NCI-H2227 (cell line): ENCODE measurements at regions not wholly inside any gene's neighbourhood (a gene's known extent, or its start where the extent isn't known, plus 50 kb on each side); places are given as distances from the start of the nearest gene placed in this dataset.
"Not testable (repeated sequence)": the region's sequence is repeated elsewhere in the genome, so short reads cannot be mapped to it uniquely, and the experiment has no call there.

Source experiments
- DNase-seq: peaks from one replicate; lab custom pipeline; 2025; ENCODE audit not compliant: unreplicated experiment; lab: John Stamatoyannopoulos, UW

GRCh38 chr2:47653902-47654789 lies 83.4 kb upstream of the KCNK12 start:
- DNase-seq: peak; percentile 29

DNA sequence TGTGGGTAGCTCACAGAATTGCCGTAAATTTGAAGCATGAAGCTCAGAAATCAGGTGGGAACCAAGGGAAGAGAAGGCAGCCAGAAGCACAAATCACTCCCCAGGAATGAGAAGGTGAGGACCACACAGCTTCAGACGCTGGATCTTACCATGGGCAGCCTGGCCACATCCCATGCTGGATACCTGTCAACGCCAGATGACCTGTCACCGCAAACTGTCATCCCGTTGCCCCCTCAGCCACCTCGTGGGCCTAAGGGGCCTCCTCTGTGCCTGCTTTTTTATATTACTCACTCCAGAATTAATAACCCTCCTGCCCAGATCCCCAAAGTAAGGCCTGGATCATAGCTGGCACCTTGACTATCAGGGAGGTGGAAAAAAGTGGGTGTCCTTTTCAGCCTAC lies 82.3 kb upstream of the KCNK12 start:
- no peak for DNase-seq

GRCh38 chr2:47652061-47652690 lies 81.4 kb upstream of the KCNK12 start:
- no peak for DNase-seq

DNA sequence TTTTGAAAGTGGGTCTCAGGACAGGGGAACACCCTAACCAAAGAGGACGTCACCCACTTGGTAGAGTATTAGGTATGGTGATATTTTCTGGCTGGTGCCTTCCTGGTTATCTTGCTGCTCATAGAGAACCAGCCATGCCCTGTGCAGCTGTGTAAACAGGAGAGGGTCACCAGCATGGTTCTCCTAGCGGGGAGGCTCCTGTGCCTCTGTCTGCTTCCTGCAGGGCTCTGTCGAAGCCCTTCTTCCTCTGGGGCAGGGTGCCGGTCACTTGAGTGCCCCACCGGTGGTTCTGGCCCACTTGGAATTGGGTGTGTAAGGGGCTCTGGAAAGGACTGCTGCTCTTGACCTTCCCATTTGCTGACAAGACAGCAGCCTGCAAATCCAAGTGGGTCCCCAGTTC lies 80.5 kb upstream of the KCNK12 start:
- no peak for DNase-seq

DNA sequence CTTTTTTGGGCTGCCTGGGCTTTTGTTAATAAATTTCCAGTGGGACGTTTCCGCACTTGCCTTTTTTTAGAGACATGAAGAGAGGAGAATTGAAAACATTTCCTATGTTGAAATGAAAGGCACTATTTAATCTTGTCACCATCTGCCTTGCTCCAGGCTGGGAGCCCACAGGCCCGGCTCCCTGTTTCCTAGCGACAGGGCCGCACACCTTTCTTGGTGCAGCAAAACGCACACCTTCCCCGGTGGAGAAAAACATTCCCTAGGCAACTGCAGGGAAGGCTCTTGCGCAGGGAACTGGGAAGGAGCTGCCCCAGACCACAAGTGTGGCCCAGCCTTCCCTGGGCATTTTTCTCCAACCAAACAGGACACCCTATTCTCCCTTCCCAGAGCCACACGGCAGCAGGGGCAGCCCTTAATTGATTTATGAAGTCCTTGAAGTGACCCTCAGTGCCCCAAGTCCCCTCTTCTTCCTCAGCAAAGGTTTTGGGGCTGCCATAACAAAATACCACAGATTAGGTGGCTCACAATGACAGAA lies 79.3 kb upstream of the KCNK12 start:
- no peak for DNase-seq

DNA sequence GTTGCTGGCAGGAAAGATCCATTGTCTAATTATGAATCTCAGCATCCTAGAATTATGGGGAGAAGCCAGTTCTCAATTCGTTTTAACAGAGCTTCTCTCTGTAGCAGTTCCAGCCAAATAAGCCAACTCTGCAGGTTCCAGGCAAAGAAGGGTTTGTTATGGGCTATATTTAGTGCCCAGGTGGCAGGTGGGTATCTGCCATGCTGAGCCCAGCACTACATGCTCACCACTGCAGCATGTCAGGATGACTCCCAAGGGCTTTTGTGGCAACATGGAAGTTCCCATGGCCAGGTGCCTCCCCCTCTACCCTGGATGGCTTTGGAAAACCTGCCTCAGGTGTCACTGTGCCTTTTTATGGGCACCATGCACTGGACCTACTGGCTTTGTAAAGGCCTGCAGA lies 74.5 kb upstream of the KCNK12 start:
- DNase-seq: no peak

DNA sequence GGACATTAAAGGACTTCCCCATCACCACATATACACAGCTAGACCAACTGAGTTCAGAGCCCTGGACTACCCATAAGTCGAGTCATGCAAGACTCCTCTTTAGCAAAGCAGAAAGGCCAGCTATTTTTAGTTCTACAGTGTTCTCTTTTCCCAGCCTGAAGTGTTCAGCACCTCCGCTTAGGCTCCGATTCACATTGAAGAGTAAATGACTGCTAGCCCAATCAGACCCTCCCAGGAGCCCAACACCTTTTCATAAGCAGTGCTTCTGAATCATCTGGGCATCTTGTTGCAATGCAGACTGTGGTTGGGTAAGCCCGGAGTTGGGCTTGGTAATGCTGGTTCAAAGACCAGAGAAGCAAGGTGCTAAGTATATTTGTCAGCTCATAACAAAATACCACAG lies 73.6 kb upstream of the KCNK12 start:
- DNase-seq: no peak

- no peak for DNase-seq
These were observed 70.6 kb upstream of the KCNK12 start for GRCh38 chr2:47641366-47641765.

- DNase-seq: no peak
These were observed 69.6 kb upstream of the KCNK12 start for GRCh38 chr2:47640356-47640755.

DNA sequence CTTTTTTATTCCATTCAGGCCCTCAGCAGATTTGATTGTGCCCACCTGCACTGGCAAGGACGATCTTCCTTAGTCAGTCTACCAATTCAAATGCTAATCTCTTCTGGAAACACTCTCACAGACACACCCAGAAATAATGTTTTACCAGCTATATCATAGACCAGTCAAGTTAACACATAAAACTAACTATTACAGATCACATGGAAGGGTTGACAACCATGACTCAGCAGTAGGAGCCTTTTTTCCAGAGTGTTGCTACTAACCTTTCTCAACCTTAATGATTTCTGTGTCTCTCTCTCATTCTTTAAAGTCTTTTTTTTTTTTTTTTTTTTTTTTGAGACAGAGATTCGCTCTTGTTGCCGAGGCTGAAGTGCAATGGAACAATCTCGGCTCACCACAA lies 68.7 kb upstream of the KCNK12 start:
- DNase-seq: no peak

- no peak for DNase-seq
These were observed 67.6 kb upstream of the KCNK12 start for GRCh38 chr2:47638430-47638829.

- DNase-seq: no peak
These were observed 65.9 kb upstream of the KCNK12 start for GRCh38 chr2:47636596-47637264.

DNA sequence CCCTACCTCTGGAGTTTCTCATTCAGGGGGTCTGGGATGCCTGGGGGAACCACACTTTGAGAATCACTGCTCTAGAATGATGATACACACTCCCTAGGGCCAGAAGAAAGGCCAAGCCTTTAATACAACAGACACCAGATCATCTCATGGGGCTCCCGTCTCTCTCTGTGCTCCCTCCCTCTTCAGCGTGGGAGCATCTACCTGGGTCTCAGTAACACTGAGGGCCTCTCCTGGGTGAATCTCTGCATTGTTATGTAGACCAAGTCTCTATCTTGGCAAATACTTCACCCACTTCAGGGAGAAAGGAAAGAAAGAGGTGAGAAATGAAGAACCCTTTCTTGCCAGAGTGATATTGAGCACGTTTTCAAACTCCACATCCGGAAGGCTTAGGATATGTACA lies 65.4 kb upstream of the KCNK12 start:
- DNase-seq: no peak

GRCh38 chr2:47632754-47633153 lies 62.0 kb upstream of the KCNK12 start:
- no peak for DNase-seq

DNA sequence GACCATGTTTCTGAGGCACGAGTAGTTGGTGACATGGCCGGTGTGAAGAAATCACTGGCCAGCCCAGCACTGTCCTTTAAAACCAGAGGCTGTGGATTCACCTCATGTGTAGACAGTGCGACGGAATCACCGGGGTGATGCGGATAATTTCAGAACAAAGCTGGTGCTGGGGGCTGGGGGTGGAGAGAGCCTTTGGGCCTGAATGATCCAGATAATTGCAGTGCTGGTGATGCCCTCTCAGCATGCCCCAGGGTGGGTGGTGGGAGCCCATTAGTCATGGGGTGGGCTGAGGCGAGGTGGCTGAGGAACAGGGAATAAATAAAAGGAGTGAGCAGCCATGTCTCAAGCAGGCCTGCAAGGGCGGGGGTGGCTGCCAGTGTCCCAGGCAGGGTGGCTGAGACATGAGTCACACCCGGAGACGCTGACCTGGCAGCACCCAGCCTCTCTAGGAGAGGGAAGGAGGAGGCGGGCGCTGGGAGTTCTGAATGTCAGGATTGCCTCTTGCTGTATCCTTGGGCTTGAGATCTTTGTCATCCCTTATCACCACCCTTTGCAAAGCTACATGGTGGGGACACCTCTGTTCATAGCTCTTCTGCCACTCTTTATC lies 61.1 kb upstream of the KCNK12 start:
- DNase-seq: peak; percentile 12

- DNase-seq: no peak
These were observed 60.5 kb upstream of the KCNK12 start for GRCh38 chr2:47631306-47631705.

DNA sequence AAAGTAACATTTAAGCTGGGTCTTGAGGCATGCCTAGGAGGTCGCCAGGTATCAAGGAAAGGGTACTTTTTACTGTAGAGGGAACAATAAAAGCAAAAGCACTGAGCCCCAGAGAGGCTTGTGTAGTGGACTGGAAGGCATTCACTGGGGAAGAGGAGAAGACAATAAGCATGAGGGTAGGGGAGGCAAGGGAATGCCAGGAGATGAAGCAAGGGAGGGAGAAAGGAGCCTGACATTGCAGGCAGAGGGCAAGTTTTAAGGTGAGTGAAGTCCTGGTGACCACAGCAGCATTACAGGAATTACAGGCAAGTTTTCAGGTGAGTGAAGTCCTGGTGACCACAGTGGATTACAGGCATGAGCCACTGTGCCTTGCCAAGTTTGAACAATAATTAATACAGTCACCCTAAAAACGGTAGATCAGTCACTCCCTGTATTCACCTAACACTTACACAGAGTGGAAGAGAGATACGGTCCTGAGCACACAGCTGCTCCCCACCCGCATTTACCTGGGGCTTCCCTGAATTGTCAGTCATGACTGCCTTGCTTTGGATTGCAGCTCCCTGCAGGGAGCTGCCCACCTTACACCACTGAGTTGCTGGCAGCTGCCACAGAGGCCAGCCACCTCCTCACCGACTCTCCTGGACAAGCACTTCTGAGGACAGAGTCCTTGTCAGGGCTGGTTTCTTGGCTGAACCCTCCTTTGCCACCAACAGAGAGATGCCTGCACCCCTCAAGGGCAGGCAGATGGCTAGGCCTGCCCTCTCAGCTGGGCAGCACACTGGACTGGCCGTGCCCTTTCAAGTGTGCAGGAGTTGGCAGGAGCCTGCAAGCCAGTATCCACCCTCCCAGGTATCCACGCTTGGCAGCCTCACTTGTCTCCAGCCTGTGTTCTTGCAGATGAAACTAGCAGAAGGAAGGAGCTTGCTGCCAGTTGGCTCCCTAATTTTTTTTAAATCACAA lies 59.0 kb upstream of the KCNK12 start:
- DNase-seq: no peak

DNA sequence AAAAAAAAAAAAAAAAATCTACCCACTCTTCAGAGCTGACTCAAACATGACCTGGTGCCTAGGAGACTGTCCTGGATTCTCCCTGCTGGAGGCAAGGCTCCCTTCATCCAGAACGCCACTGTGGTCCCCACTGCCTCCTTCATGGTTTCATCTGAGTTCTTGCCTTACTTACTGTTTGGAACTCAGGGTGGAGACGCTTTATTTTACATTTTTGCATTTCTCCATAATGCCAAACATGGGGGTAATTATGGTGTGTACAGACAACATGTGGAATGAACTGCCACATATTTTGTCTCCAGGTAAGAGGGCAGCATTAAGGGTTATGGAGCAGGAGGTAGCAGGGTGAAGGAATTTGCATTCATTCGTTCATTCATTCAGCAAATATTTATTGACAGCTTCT lies 58.1 kb upstream of the KCNK12 start:
- DNase-seq: no peak

GRCh38 chr2:47626664-47627063 lies 55.9 kb upstream of the KCNK12 start:
- no peak for DNase-seq

DNA sequence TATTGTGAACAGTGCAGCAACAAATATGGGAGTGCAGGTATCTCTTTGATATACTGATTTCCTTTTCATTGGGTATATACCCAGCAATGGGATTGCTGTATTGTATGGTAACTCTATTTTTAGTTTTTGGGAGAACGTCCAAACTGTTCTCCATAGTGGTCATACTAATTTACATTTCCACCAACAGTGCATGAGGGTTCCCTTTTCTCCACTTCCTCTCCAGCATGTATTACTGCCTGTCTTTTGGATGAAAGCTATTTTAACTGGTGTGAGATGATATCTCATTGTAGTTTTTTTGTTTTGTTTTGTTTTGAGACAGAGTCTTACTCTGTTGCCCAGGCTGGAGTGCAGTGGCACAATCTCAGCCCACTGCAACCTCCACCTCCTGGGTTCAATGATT lies 52.4 kb upstream of the KCNK12 start:
- DNase-seq: not testable (repeated sequence)
